ENCODE measurements at regions not wholly inside any gene's neighbourhood (a gene's known extent, or its start where the extent isn't known, plus 50 kb on each side); places are given as distances from the start of the nearest gene placed in this dataset.

DNA sequence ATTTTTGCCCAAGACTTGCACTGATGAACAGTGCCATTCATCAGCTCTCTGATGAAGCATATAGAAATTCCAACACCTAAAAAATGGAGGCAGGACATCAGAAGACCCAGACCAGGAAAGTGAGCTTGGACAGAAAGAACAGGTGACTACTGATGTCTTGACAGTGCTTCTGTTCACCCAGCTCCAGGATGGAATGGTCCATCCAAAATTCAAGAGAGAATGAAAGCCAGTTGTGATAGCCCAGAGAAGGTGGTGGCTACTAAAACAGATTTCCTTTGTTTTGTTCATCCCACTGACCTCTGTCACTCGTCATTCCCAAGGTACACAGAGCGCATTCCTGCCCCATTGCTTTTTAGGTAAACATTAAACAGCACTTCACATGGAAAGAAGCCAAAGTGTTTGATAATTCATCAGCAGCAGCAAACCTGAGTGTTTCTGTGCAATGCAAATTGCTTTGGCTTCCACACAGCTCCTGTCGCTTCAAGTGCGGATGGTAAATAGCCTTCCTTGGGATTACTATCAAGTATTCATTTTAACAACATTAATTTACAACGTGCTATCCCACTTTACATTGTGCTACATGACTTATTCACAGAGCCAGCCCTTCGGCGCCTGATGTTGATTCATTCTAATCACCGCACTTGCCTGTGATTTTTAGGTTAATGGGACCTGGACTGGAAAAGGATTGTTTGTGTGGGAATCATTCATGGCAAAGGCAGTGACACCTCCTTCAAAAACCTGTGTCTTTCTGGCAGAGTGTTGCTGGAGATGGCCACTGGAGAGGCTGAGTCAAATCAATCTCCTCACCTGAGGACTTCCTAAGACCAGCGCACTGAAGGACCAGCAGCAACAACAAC lies 65.1 kb upstream of the TOX3 start:
- no peaks in the 10 kb centered on the region for H3K9me2 ChIP-seq (replicated peaks; ENCODE audit: low read depth, low read length)
- H4K20me1 ChIP-seq (ENCODE audit: insufficient read depth, low read length, poor library complexity, severe bottlenecking): no peaks in the 10 kb centered on the region
- H3K36me3 ChIP-seq (ENCODE audit: insufficient read depth, low read length): no peaks in the 10 kb centered on the region
- no peak overlapping the region for H3K9ac ChIP-seq (ENCODE audit: low read depth, low read length, poor library complexity, severe bottlenecking)
- no peaks in the 10 kb centered on the region for H3K27me3 ChIP-seq (ENCODE audit: insufficient read depth, low read length, poor library complexity, severe bottlenecking)
- H3K4me3 ChIP-seq (ENCODE audit: low read length, poor library complexity, severe bottlenecking): no peak overlapping the region
- H3K9me3 ChIP-seq (ENCODE audit: insufficient read depth, low read depth, low read length): no peaks in the 10 kb centered on the region; the same call in 1 of the 2 replicates
- no peak overlapping the region for H3K4me2 ChIP-seq (ENCODE audit: low read depth, low read length, poor library complexity, severe bottlenecking)
- no peak overlapping the region for H2AFZ ChIP-seq (ENCODE audit: low read length)
- H3K79me2 ChIP-seq (ENCODE audit: insufficient read depth, low read length): no peaks in the 10 kb centered on the region
- TF ChIP-seq, protein P1, sequence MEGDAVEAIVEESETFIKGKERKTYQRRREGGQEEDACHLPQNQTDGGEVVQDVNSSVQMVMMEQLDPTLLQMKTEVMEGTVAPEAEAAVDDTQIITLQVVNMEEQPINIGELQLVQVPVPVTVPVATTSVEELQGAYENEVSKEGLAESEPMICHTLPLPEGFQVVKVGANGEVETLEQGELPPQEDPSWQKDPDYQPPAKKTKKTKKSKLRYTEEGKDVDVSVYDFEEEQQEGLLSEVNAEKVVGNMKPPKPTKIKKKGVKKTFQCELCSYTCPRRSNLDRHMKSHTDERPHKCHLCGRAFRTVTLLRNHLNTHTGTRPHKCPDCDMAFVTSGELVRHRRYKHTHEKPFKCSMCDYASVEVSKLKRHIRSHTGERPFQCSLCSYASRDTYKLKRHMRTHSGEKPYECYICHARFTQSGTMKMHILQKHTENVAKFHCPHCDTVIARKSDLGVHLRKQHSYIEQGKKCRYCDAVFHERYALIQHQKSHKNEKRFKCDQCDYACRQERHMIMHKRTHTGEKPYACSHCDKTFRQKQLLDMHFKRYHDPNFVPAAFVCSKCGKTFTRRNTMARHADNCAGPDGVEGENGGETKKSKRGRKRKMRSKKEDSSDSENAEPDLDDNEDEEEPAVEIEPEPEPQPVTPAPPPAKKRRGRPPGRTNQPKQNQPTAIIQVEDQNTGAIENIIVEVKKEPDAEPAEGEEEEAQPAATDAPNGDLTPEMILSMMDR (conservative IDR thresholded peaks at IDR 0.05; ENCODE audit: low read length): no peak
- no peak for TF ChIP-seq EZH2phosphoT487 (IDR thresholded peaks at IDR 0.05; ENCODE audit: borderline replicate concordance)
- no peaks in the 10 kb centered on the region for H3F3A ChIP-seq (ENCODE audit: low read depth)
- no peaks in the 10 kb centered on the region for H3K4me1 ChIP-seq (ENCODE audit: insufficient read depth, low read length, poor library complexity, severe bottlenecking)

DNA sequence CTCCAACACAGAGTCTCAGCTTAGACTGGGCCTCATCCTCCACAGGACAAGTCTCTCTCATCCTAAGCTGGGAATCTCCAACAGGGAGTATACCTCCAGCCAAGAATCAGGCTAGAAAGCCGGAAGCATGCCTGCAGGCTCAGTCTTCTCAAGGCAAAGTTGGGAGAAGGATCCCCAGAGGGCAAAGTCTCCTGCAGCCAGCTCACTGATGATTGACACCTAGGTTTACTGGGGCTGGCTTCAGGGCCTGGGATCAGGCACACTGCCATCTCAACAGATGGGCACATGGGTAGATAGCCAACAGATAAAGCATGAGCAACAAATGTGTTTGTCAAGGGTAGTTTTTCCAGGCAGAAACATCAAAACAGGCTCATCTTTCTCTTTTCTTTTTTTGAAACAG lies 56.1 kb upstream of the TOX3 start:
- no peaks in the 10 kb centered on the region for H3F3A ChIP-seq (ENCODE audit: low read depth)
- no peak overlapping the region for H3K9ac ChIP-seq (ENCODE audit: low read depth, low read length, poor library complexity, severe bottlenecking)
- H3K36me3 ChIP-seq (ENCODE audit: insufficient read depth, low read length): no peaks in the 10 kb centered on the region
- H3K79me2 ChIP-seq (ENCODE audit: insufficient read depth, low read length): no peaks in the 10 kb centered on the region
- no peak overlapping the region for H2AFZ ChIP-seq (ENCODE audit: low read length)
- no peaks in the 10 kb centered on the region for H3K4me1 ChIP-seq (ENCODE audit: insufficient read depth, low read length, poor library complexity, severe bottlenecking)
- H3K9me2 ChIP-seq (replicated peaks; ENCODE audit: low read depth, low read length): no peaks in the 10 kb centered on the region
- H3K9me3 ChIP-seq (ENCODE audit: insufficient read depth, low read depth, low read length): peaks cover 11% of the 10 kb centered on the region; the same call in 1 of the 2 replicates
- no peak overlapping the region for H3K4me2 ChIP-seq (ENCODE audit: low read depth, low read length, poor library complexity, severe bottlenecking)
- H3K4me3 ChIP-seq (ENCODE audit: low read length, poor library complexity, severe bottlenecking): no peak overlapping the region
- TF ChIP-seq EZH2phosphoT487 (IDR thresholded peaks at IDR 0.05; ENCODE audit: borderline replicate concordance): no peak
- TF ChIP-seq, protein P1 (conservative IDR thresholded peaks at IDR 0.05; ENCODE audit: low read length): no peak
- H4K20me1 ChIP-seq (ENCODE audit: insufficient read depth, low read length, poor library complexity, severe bottlenecking): no peaks in the 10 kb centered on the region
- no peaks in the 10 kb centered on the region for H3K27me3 ChIP-seq (ENCODE audit: insufficient read depth, low read length, poor library complexity, severe bottlenecking)

DNA sequence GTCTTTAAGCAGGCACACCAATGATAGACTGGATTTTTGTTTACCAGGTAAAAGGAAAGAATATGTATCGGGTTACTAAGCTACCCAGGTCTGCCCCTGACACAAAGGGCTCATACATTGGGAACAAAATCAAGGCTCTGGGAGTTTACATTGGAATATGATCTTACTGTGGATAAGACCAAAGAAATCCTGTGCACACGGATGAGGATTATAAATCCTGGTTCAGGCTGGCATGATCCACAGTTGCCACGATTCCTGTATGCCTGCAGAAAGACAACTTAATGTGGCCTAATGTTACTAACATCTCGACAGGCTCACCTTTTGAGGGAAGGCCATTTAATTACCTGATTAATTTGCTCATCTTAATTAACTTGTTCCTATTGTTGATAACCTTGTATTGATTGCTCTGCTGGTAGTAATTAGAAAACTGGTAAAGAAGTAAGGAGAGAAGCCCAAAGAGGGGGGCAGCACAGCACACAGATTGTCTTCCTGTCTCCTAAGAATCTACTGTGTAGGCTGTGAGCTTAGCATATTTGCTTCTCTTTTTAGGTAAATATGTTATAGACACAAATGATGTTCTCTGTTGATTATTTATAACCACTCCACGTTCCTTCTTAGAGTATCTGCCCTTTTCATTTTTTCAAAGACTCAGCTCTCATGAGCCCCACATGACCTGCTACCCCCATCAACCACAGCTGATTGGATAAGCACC lies 51.0 kb upstream of the TOX3 start:
- H4K20me1 ChIP-seq (ENCODE audit: insufficient read depth, low read length, poor library complexity, severe bottlenecking): no peaks in the 10 kb centered on the region
- no peaks in the 10 kb centered on the region for H3F3A ChIP-seq (ENCODE audit: low read depth)
- no peak overlapping the region for H3K9ac ChIP-seq (ENCODE audit: low read depth, low read length, poor library complexity, severe bottlenecking)
- TF ChIP-seq EZH2phosphoT487 (IDR thresholded peaks at IDR 0.05; ENCODE audit: borderline replicate concordance): no peak
- TF ChIP-seq, protein P1 (conservative IDR thresholded peaks at IDR 0.05; ENCODE audit: low read length): no peak
- H2AFZ ChIP-seq (ENCODE audit: low read length): no peak overlapping the region
- H3K36me3 ChIP-seq (ENCODE audit: insufficient read depth, low read length): no peaks in the 10 kb centered on the region
- no peaks in the 10 kb centered on the region for H3K4me1 ChIP-seq (ENCODE audit: insufficient read depth, low read length, poor library complexity, severe bottlenecking)
- H3K9me3 ChIP-seq (ENCODE audit: insufficient read depth, low read depth, low read length): peaks cover 14% of the 10 kb centered on the region; the same call in 1 of the 2 replicates
- H3K4me2 ChIP-seq (ENCODE audit: low read depth, low read length, poor library complexity, severe bottlenecking): no peak overlapping the region
- H3K9me2 ChIP-seq (replicated peaks; ENCODE audit: low read depth, low read length): no peaks in the 10 kb centered on the region
- no peak overlapping the region for H3K4me3 ChIP-seq (ENCODE audit: low read length, poor library complexity, severe bottlenecking)
- H3K79me2 ChIP-seq (ENCODE audit: insufficient read depth, low read length): no peaks in the 10 kb centered on the region
- H3K27me3 ChIP-seq (ENCODE audit: insufficient read depth, low read length, poor library complexity, severe bottlenecking): no peaks in the 10 kb centered on the region

Data from Loucy (cell line).